H1 (cell line): ENCODE measurements at regions not wholly inside any gene's neighbourhood (a gene's known extent, or its start where the extent isn't known, plus 50 kb on each side); places are given as distances from the start of the nearest gene placed in this dataset.

Experiments
- ASH2L ChIP-seq: fragments of 200-600, 300-600 bp; sonication (generic); IDR thresholded peaks from one replicate; pipeline ENCODE4 v1.7.1; 2017; ENCODE audit warnings: low read length
- CHD2 ChIP-seq: IDR thresholded peaks from 2 replicates; pipeline ENCODE4 v1.6.1; 2012; ENCODE audit warnings: low read length, improper control_type of control experiment
- CHD7 ChIP-seq: fragments of 300-600 bp; sonication (generic); IDR thresholded peaks from 2 replicates; pipeline ENCODE4 v1.7.1; 2012; ENCODE audit warnings: low read length, moderate library complexity, mild to moderate bottlenecking, inconsistent platforms; ENCODE audit not compliant: insufficient replicate concordance
- E2F6 ChIP-seq: IDR thresholded peaks from 2 replicates; pipeline ENCODE4 v1.6.1; 2012; ENCODE audit warnings: inconsistent platforms
- EGR1 ChIP-seq: IDR thresholded peaks from 2 replicates; pipeline ENCODE4 v1.6.1; 2011; ENCODE audit warnings: low read depth, low read length, borderline replicate concordance
- NANOG ChIP-seq: IDR thresholded peaks from 2 replicates; pipeline ENCODE4 v1.6.1; 2011; ENCODE audit warnings: low read length, low read depth, mild to moderate bottlenecking, inconsistent platforms; ENCODE audit not compliant: insufficient read depth, poor library complexity, severe bottlenecking
- NRF1 ChIP-seq: IDR thresholded peaks from 2 replicates; pipeline ENCODE4 v1.6.1; 2011; ENCODE audit warnings: mild to moderate bottlenecking, low read depth, low read length, improper control_type of control experiment
- POU5F1 ChIP-seq: IDR thresholded peaks from 2 replicates; pipeline ENCODE4 v1.6.1; 2011; ENCODE audit warnings: low read depth, mild to moderate bottlenecking, low read length, moderate library complexity
- SAP30 ChIP-seq: fragments of 300-600 bp; sonication (generic); IDR thresholded peaks from 2 replicates; pipeline ENCODE4 v1.7.1; 2012; ENCODE audit warnings: low read length, moderate library complexity, mild to moderate bottlenecking, inconsistent platforms; ENCODE audit not compliant: insufficient read depth, insufficient replicate concordance
- SP4 ChIP-seq: IDR thresholded peaks from 2 replicates; pipeline ENCODE4 v1.6.1; 2012; ENCODE audit warnings: low read length, inconsistent platforms

DNA sequence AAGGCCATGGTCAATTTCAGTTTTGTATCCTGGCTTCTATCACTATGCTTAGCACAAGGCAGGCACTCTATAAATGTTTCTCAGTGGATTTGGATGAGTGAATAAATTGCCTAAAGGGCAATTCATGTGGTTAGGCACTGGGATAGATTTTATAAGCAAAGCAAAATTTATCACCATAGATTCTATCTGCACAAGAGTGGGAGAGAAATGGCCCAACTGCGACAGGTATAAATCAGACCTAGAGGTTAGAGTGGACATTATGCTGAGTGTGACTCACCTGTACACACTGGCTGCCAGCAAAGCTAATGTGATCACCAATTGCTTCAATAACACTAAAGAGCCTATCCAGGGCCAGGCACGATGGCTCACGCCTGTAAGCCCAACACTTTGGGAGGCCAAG, 514.0 kb downstream of the BUD13 start (continued):
- no peak for TF ChIP-seq CHD7
- no peak for TF ChIP-seq ASH2L
- TF ChIP-seq EGR1: no peak
- TF ChIP-seq NANOG: no peak
- TF ChIP-seq NRF1: no peak
- TF ChIP-seq POU5F1: no peak
- no peak for TF ChIP-seq CHD2
- TF ChIP-seq SP4: no peak
- no peak for TF ChIP-seq E2F6
- no peak for TF ChIP-seq SAP30
